ENCODE measurements at regions not wholly inside any gene's neighbourhood (a gene's known extent, or its start where the extent isn't known, plus 50 kb on each side); places are given as distances from the start of the nearest gene placed in this dataset.

- TF ChIP-seq ZNF274 (IDR thresholded peaks at IDR 0.05; ENCODE audit: low read depth, low read length) (no peak), SUZ12 (IDR thresholded peaks at IDR 0.05; ENCODE audit: extremely low read depth, insufficient read depth, insufficient read length) (no peak)
These were observed 444.7 kb upstream of the FBXO33 start for GRCh38 chr14:39876916-39877315.
